ENCODE measurements at regions not wholly inside any gene's neighbourhood (a gene's known extent, or its start where the extent isn't known, plus 50 kb on each side); places are given as distances from the start of the nearest gene placed in this dataset.

GRCh38 chr12:76631741-76632140, 72.2 kb upstream of the OSBPL8 start:
- Histone ChIP-seq H3K27ac (no peak overlapping the region), H3K4me3 (no peak overlapping the region), H3K9ac (no peak overlapping the region), H3K27me3 (no peaks in the 10 kb centered on the region), H3K9me3 (replicated peaks in 1 of 11) (no peaks in the 10 kb centered on the region), H4K20me1 (no peaks in the 10 kb centered on the region), H3K4me1 (peaks cover 0 to 20% (median 18%) of the 10 kb centered on the region in 10 experiments; a peak in 15 of 20 replicates), H3K36me3 (no peaks in the 10 kb centered on the region), H3K4me2 (no peak overlapping the region)
- TF ChIP-seq Cebpa-rat (IDR thresholded peaks at IDR 0.05), result no peak

GRCh38 chr12:76633415-76633814, 73.8 kb upstream of the OSBPL8 start:
- TF ChIP-seq Cebpa-rat (IDR thresholded peaks at IDR 0.05), result no peak
- Histone ChIP-seq H3K9me3 (replicated peaks in 1 of 11) (no peaks in the 10 kb centered on the region), H3K36me3 (no peaks in the 10 kb centered on the region), H4K20me1 (no peaks in the 10 kb centered on the region), H3K9ac (no peak overlapping the region), H3K27me3 (no peaks in the 10 kb centered on the region), H3K4me1 (peaks cover 0 to 4% (median 3%) of the 10 kb centered on the region in 10 experiments; a peak in 14 of 20 replicates), H3K4me3 (no peak overlapping the region), H3K4me2 (no peak overlapping the region), H3K27ac (no peak overlapping the region)

- no peaks in the 10 kb centered on the region for H3K36me3 ChIP-seq
- no peaks in the 10 kb centered on the region for H4K20me1 ChIP-seq
- TF ChIP-seq Cebpa-rat (IDR thresholded peaks at IDR 0.05), result no peak
- H3K4me1 ChIP-seq, result no peaks in the 10 kb centered on the region; a peak in 1 of 20 replicates
- no peaks in the 10 kb centered on the region for H3K27me3 ChIP-seq
- H3K27ac ChIP-seq, result no peak overlapping the region
- H3K4me2 ChIP-seq, result no peak overlapping the region
- H3K4me3 ChIP-seq, result no peak overlapping the region
- H3K9me3 ChIP-seq (replicated peaks in 1 of 11), result no peaks in the 10 kb centered on the region
- H3K9ac ChIP-seq, result no peak overlapping the region
Measured at GRCh38 chr12:76634133-76634532, 74.6 kb upstream of the OSBPL8 start.

DNA sequence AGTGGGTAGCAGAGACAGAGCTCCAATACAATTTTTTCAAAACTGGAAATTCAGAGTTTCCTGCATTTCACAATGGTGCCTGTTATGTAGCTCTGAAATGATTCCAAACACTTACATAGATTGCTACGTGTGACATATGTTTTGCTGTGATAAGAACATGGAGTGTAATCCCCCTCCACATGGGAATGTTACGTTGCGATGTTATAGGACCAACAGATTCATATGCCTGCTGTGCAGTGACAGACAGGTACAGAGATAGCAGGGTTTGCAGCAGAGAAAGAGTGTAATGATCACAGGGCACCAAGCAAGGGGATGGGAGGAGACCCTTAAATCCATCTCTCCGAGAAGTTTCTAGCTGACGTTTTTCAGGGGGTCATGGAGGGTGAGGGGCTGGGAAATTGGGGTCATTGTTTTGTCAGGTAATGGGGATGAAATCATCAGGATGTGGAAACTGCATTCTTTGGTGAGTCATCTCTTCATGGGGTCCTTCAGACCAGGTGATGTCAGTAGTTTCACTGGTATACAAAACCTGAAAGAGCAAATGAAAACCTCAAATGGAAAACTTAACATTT, 76.6 kb upstream of the OSBPL8 start:
- Histone ChIP-seq H3K4me1 (no peaks in the 10 kb centered on the region), H3K4me3 (no peak overlapping the region), H3K36me3 (no peaks in the 10 kb centered on the region), H3K4me2 (no peak overlapping the region), H4K20me1 (no peaks in the 10 kb centered on the region), H3K27me3 (no peaks in the 10 kb centered on the region), H3K9me3 (replicated peaks in 1 of 11) (no peaks in the 10 kb centered on the region), H3K9ac (no peak overlapping the region), H3K27ac (no peak overlapping the region)
- TF ChIP-seq Cebpa-rat (IDR thresholded peaks at IDR 0.05), result no peak

DNA sequence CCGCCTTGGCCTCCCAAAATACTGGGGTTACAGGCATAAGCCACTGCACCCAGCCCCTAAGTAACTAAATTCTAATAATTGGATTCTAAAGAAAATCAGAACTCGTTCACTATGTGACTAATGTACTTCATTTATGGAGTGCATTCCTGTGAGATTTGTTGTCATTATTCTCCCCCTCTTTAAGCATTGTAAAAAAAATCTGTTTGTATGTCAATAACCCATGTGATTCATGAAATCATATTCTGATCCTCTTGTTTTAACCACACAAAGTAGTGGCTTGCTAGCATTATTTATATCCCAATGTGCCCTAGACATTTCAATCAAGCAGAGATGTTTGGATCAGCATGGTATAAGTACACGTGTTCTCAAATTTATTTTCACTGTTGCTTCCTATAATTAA, 78.2 kb upstream of the OSBPL8 start:
- H3K4me2 ChIP-seq, result no peak overlapping the region
- no peak for TF ChIP-seq Cebpa-rat (IDR thresholded peaks at IDR 0.05)
- H4K20me1 ChIP-seq, result no peaks in the 10 kb centered on the region
- no peak overlapping the region for H3K27ac ChIP-seq
- H3K9ac ChIP-seq, result no peak overlapping the region
- no peaks in the 10 kb centered on the region for H3K36me3 ChIP-seq
- no peak overlapping the region for H3K4me3 ChIP-seq
- H3K9me3 ChIP-seq (replicated peaks in 1 of 11), result no peaks in the 10 kb centered on the region
- no peaks in the 10 kb centered on the region for H3K27me3 ChIP-seq
- no peaks in the 10 kb centered on the region for H3K4me1 ChIP-seq

DNA sequence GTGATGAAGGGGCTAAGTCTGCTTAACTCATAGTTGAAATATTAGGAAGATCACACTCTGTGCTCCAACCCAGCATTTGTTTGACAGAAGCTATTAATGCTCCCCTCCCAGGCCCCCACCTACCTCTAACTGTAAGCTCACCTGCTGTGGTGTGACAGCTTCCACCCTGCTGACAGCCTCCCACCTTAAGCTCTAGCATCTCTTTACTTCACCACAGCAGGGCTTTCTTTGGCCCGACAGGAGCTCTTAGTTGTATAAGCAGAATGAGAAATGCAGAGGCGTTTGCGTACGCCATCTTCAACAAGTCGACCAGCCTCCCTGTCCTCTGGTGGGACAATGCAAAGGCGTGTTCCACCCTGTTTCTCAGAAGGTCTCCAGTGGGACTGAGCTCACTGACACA, 80.1 kb upstream of the OSBPL8 start:
- H3K27ac ChIP-seq, result no peak overlapping the region
- TF ChIP-seq Cebpa-rat (IDR thresholded peaks at IDR 0.05), result no peak

DNA sequence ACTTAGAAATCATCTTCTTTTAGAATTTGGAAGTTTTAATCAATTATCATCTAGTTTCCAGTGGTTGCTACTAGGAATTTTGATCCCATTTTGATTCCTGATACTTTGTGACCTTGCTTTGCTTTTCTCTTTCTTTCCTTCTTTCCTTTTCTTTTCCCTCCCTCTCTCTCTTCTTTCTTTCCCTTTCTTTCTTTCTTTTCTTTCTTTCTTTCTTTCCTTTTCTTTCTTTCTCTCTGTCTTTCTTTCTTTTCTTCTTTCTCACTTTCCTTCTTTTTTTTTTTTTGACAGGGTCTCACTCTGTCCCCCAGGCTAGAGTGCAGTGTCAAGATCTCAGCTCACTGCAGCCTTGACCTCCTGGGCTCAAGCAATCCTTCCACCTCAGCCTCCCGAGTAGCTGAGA, 81.5 kb upstream of the OSBPL8 start:
- no peaks in the 10 kb centered on the region for H3K4me1 ChIP-seq
- H4K20me1 ChIP-seq, result no peaks in the 10 kb centered on the region
- H3K27ac ChIP-seq, result no peak overlapping the region
- no peaks in the 10 kb centered on the region for H3K27me3 ChIP-seq
- H3K9me3 ChIP-seq (replicated peaks in 1 of 11), result peaks cover 0 to 12% (median 5%) of the 10 kb centered on the region in 11 experiments; a peak in 8 of 22 replicates
- no peak overlapping the region for H3K9ac ChIP-seq
- H3K36me3 ChIP-seq, result no peaks in the 10 kb centered on the region
- no peak for TF ChIP-seq Cebpa-rat (IDR thresholded peaks at IDR 0.05)
- H3K4me2 ChIP-seq, result no peak overlapping the region
- H3K4me3 ChIP-seq, result no peak overlapping the region

More for the DNA sequence above, 80.1 kb upstream of the OSBPL8 start:
- Histone ChIP-seq H4K20me1 (no peaks in the 10 kb centered on the region), H3K27me3 (no peaks in the 10 kb centered on the region), H3K4me3 (no peak overlapping the region), H3K9me3 (replicated peaks in 1 of 11) (peaks cover 0 to 3% (median under 1%) of the 10 kb centered on the region in 11 experiments; a peak in 8 of 22 replicates), H3K4me2 (no peak overlapping the region), H3K4me1 (no peaks in the 10 kb centered on the region), H3K9ac (no peak overlapping the region), H3K36me3 (no peaks in the 10 kb centered on the region)

DNA sequence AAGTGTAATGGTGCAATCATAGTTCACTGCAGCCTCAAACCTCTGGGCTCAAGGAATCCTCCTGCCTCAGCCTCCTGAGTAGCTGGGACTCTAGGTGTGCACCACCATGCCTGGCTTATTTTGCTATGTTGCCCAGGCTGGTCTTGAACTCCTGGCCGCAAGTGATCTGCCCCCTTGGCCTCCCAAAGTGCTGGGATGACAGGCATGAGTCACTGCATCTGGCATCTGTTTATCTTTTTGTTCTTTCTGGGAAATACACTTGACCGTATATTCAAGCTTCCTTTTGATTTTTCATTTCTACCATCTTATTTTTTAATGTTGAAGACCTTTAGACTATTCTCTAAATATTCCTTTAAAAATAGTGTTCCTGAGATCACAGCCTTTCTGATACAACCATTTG, 82.4 kb upstream of the OSBPL8 start:
- Histone ChIP-seq H3K36me3 (no peaks in the 10 kb centered on the region), H3K9ac (no peak overlapping the region), H3K27ac (no peak overlapping the region), H4K20me1 (no peaks in the 10 kb centered on the region), H3K4me3 (no peak overlapping the region), H3K27me3 (no peaks in the 10 kb centered on the region), H3K4me2 (no peak overlapping the region), H3K4me1 (no peaks in the 10 kb centered on the region), H3K9me3 (replicated peaks in 1 of 11) (peaks cover 0 to 12% (median 5%) of the 10 kb centered on the region in 11 experiments; a peak in 8 of 22 replicates)
- TF ChIP-seq Cebpa-rat (IDR thresholded peaks at IDR 0.05), result no peak

- TF ChIP-seq Cebpa-rat (IDR thresholded peaks at IDR 0.05), result no peak
- H3K36me3 ChIP-seq, result no peaks in the 10 kb centered on the region
- no peak overlapping the region for H3K9ac ChIP-seq
- no peak overlapping the region for H3K27ac ChIP-seq
- no peaks in the 10 kb centered on the region for H4K20me1 ChIP-seq
- no peaks in the 10 kb centered on the region for H3K27me3 ChIP-seq
- no peak overlapping the region for H3K4me3 ChIP-seq
- no peak overlapping the region for H3K4me2 ChIP-seq
- H3K4me1 ChIP-seq, result no peaks in the 10 kb centered on the region
- H3K9me3 ChIP-seq (replicated peaks in 1 of 11), result peaks cover 0 to 12% (median 5%) of the 10 kb centered on the region in 11 experiments; a peak in 8 of 22 replicates
Measured at GRCh38 chr12:76643438-76643837, 83.9 kb upstream of the OSBPL8 start.

GRCh38 chr12:76644950-76645349, 85.4 kb upstream of the OSBPL8 start:
- no peak for TF ChIP-seq Cebpa-rat (IDR thresholded peaks at IDR 0.05)
- H3K36me3 ChIP-seq, result no peaks in the 10 kb centered on the region
- H3K4me1 ChIP-seq, result no peaks in the 10 kb centered on the region
- peaks cover 0 to 12% (median 5%) of the 10 kb centered on the region in 11 experiments; a peak in 8 of 22 replicates for H3K9me3 ChIP-seq (replicated peaks in 1 of 11)
- no peak overlapping the region for H3K27ac ChIP-seq
- H3K4me3 ChIP-seq, result no peak overlapping the region
- H4K20me1 ChIP-seq, result no peaks in the 10 kb centered on the region
- no peak overlapping the region for H3K4me2 ChIP-seq
- no peak overlapping the region for H3K9ac ChIP-seq
- no peaks in the 10 kb centered on the region for H3K27me3 ChIP-seq
